ENCODE measurements at regions not wholly inside any gene's neighbourhood (a gene's known extent, or its start where the extent isn't known, plus 50 kb on each side); places are given as distances from the start of the nearest gene placed in this dataset.

DNA sequence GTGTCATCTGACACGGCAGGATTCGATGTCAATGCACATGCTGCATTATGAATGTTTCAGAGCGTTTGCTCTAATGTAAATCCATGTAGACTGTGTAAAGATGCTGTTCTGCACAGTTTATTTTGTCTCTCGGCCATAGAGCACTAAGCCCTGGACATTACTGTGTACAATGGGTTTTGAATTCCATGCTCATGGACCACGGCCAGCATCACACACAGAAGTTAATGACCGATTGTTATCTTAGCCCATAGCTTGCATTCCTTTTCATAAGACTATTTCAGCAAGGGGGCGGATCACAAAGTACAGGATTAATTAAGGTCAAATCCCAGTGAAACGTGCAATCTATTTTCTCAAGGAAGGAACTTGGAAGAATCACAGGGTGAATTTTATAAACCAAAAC is 286.1 kb upstream of the TENM3 start:
- ChIA-PET CTCF (interaction anchor here (1.0 kb wide), 1 partner anchor 13 kb away, joined by 3 read pairs; no protein-coding TSS in a partner anchor), RAD21 (ENCODE audit: unreplicated experiment) (no interaction called here), POLR2A (no interaction called here), SMC1A (ENCODE audit: uncharacterized antibody, unreplicated experiment) (no interaction called here)
- no peaks in the 10 kb centered on the region for H3K4me1 ChIP-seq (ENCODE audit: control insufficient read depth, insufficient read depth, low read length)
- H3K27ac ChIP-seq (ENCODE audit: control insufficient read depth, insufficient read depth), result no peak overlapping the region
- H3K79me2 ChIP-seq (ENCODE audit: control insufficient read depth, insufficient read depth, low read length), result no peaks in the 10 kb centered on the region
- H3K9ac ChIP-seq (ENCODE audit: control insufficient read depth, insufficient read depth, low read length), result no peak overlapping the region
- H3K9me3 ChIP-seq (replicated peaks; ENCODE audit: control insufficient read depth, insufficient read depth, low read length), result no peaks in the 10 kb centered on the region
- ATAC-seq (no peak), FAIRE-seq (no peak), DNase-seq (ENCODE audit: low read depth, low spot score) (no peak)
- no TSS peak for BruUV-seq (replicated peaks)
- no peaks in the 10 kb centered on the region for H4K20me1 ChIP-seq (ENCODE audit: control insufficient read depth, insufficient read depth)
- WGBS (ENCODE audit: insufficient coverage, insufficient replicate concordance, low lambda C conversion rate, missing lambda C conversion rate), result 19% methylated on average over 8 of the region's 8 CpGs
- H3K27me3 ChIP-seq (replicated peaks in 1 of 2; ENCODE audit: control insufficient read depth in 2 of 2, insufficient read depth in 2 of 2, low read length in 1 of 2), result no peaks in the 10 kb centered on the region
- no peak overlapping the region for H3K4me2 ChIP-seq (ENCODE audit: control insufficient read depth, insufficient read depth)
- no peak overlapping the region for H3K4me3 ChIP-seq
- no peak for TF ChIP-seq POLR2AphosphoS5 (IDR thresholded peaks at IDR 0.05; ENCODE audit: low read length)
- no peak for TF ChIP-seq RFX5 (IDR thresholded peaks at IDR 0.05; ENCODE audit: low read depth, low read length)
- TF ChIP-seq RCOR1 (conservative IDR thresholded peaks at IDR 0.05; ENCODE audit: low read depth, low read length), result no peak
- TF ChIP-seq, protein P1, sequence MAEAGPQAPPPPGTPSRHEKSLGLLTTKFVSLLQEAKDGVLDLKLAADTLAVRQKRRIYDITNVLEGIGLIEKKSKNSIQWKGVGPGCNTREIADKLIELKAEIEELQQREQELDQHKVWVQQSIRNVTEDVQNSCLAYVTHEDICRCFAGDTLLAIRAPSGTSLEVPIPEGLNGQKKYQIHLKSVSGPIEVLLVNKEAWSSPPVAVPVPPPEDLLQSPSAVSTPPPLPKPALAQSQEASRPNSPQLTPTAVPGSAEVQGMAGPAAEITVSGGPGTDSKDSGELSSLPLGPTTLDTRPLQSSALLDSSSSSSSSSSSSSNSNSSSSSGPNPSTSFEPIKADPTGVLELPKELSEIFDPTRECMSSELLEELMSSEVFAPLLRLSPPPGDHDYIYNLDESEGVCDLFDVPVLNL (IDR thresholded peaks at IDR 0.05; ENCODE audit: low read depth, low read length), result no peak
- TF ChIP-seq ATF7 (IDR thresholded peaks at IDR 0.05; ENCODE audit: low read depth), result no peak
- no peak for TF ChIP-seq PML (IDR thresholded peaks at IDR 0.05; ENCODE audit: low read length)
- no peak for TF ChIP-seq POU2F2 (IDR thresholded peaks at IDR 0.05; ENCODE audit: borderline replicate concordance, low read depth, low read length)
- no peak for TF ChIP-seq NBN (IDR thresholded peaks at IDR 0.05)
- TF ChIP-seq LARP7 (IDR thresholded peaks at IDR 0.05), result no peak
- TF ChIP-seq, protein P2, sequence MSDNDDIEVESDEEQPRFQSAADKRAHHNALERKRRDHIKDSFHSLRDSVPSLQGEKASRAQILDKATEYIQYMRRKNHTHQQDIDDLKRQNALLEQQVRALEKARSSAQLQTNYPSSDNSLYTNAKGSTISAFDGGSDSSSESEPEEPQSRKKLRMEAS (IDR thresholded peaks at IDR 0.05; ENCODE audit: low read depth, low read length), result no peak
- TF ChIP-seq YBX1 (IDR thresholded peaks at IDR 0.05), result no peak
- H3K36me3 ChIP-seq (ENCODE audit: control insufficient read depth in 2 of 2, insufficient read depth in 2 of 2, low read length in 1 of 2), result no peaks in the 10 kb centered on the region
- in situ Hi-C loops (cut with MboI) (no loop called here), intact Hi-C loops (cut with micrococcal nuclease; ENCODE audit: unreplicated experiment) (no loop called here)
- H2AFZ ChIP-seq (ENCODE audit: control insufficient read depth, low read depth, low read length), result no peak overlapping the region

Data from GM12878 (cell line).